Liver (tissue), 3 donors: ENCODE measurements at regions not wholly inside any gene's neighbourhood (a gene's known extent, or its start where the extent isn't known, plus 50 kb on each side); places are given as distances from the start of the nearest gene placed in this dataset.

Source experiments
- CTCF ChIP-seq: fragments of 150-350 bp; IDR thresholded peaks from 2 replicates; pipeline ENCODE4 v1.5.1; 2017; ENCODE audit warnings: improper control_type of control experiment, low read depth, low read length; ENCODE audit not compliant: missing input control
- EGR1 ChIP-seq, 2 donors: IDR thresholded peaks; 2 replicates each; pipeline ENCODE4 v1.6.1; 2016 to 2018; ENCODE audit warnings: antibody characterized with exemption in 2 of 2, low read depth in 2 of 2
- FOXA1 ChIP-seq: IDR thresholded peaks from 2 replicates; pipeline ENCODE4 v1.6.1; 2016; ENCODE audit warnings: antibody characterized with exemption
- GABPA ChIP-seq, 2 donors: IDR thresholded peaks in 1 of 2; conservative IDR thresholded peaks in 1 of 2; 2 replicates each; pipeline ENCODE4 v1.6.1; 2016; ENCODE audit warnings: antibody characterized with exemption in 2 of 2, mild to moderate bottlenecking in 1 of 2, moderate library complexity in 1 of 2
- HNF4A ChIP-seq, 2 donors: conservative IDR thresholded peaks; 2 replicates each; pipeline ENCODE4 v1.6.1; 2016; ENCODE audit warnings: antibody characterized with exemption in 2 of 2, mild to moderate bottlenecking in 2 of 2
- JUND ChIP-seq, 2 donors: IDR thresholded peaks; 2 replicates each; pipeline ENCODE4 v1.6.1; 2016; ENCODE audit warnings: antibody characterized with exemption in 2 of 2
- MAX ChIP-seq: IDR thresholded peaks from 2 replicates; pipeline ENCODE4 v1.6.1; 2016; ENCODE audit warnings: antibody characterized with exemption
- NR2F2 ChIP-seq: IDR thresholded peaks from 2 replicates; pipeline ENCODE4 v1.6.1; 2016; ENCODE audit warnings: antibody characterized with exemption
- RAD21 ChIP-seq, 2 donors: IDR thresholded peaks; 2 replicates each; pipeline ENCODE4 v1.6.1; 2016; ENCODE audit warnings: antibody characterized with exemption in 2 of 2, mild to moderate bottlenecking in 2 of 2
- REST ChIP-seq: IDR thresholded peaks from 2 replicates; pipeline ENCODE4 v1.6.1; 2016; ENCODE audit warnings: antibody characterized with exemption, mild to moderate bottlenecking
- SP1 ChIP-seq: IDR thresholded peaks from 2 replicates; pipeline ENCODE4 v1.6.1; 2018; ENCODE audit warnings: antibody characterized with exemption, mild to moderate bottlenecking
- TAF1 ChIP-seq: conservative IDR thresholded peaks from 2 replicates; pipeline ENCODE4 v1.6.1; 2016; ENCODE audit warnings: antibody characterized with exemption, mild to moderate bottlenecking
- YY1 ChIP-seq: IDR thresholded peaks from 2 replicates; pipeline ENCODE4 v1.6.1; 2016; ENCODE audit warnings: antibody characterized with exemption, mild to moderate bottlenecking
- donor health status: healthy.
- donor health status: healthy.

GRCh38 chr2:71941726-71942525, 205.7 kb downstream of the CYP26B1 start:
- TF ChIP-seq NR2F2 (no peak), CTCF (no peak), RAD21 (IDR thresholded peaks at IDR 0.05) (no peak), TAF1 (no peak), GABPA (IDR thresholded peaks at IDR 0.05 in 1 of 2, conservative IDR thresholded peaks at IDR 0.05 in 1 of 2) (no peak), HNF4A (conservative IDR thresholded peaks at IDR 0.05) (no peak), JUND (IDR thresholded peaks at IDR 0.05) (no peak), MAX (no peak), SP1 (no peak), YY1 (no peak), FOXA1 (no peak), EGR1 (IDR thresholded peaks at IDR 0.05; ENCODE audit: low read depth in 2 of 2) (no peak), REST (no peak)
